ENCODE measurements at regions not wholly inside any gene's neighbourhood (a gene's known extent, or its start where the extent isn't known, plus 50 kb on each side); places are given as distances from the start of the nearest gene placed in this dataset.

DNA sequence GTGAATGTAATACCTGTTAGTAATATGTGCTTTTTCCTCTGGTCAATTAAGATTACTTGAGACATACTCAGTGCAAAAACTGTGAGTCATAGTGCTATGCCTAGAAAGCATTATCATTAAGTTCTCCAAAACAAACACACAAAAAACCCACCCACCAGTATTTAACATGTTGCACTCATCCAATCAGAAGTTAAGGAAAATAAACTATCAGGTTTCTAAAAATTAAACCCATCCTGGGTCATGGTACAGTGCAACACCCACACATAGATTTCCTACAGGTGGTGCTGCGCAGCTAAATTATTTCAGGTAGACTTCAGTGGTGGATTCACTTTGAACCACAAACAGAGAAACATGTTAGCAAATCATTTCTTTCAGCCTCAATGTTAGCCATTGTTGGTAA is 264.4 kb upstream of the VEPH1 start:
- Histone ChIP-seq H3K4me1 (replicated peaks in 1 of 4; ENCODE audit: control insufficient read depth in 3 of 4, insufficient read depth in 4 of 4, low read length in 3 of 4) (no peaks in the 10 kb centered on the region), H3K79me2 (ENCODE audit: control insufficient read depth in 1 of 2, insufficient read depth in 2 of 2, low read length in 2 of 2) (no peaks in the 10 kb centered on the region), H4K20me1 (replicated peaks in 1 of 2; ENCODE audit: control insufficient read depth in 1 of 2, insufficient read depth in 2 of 2, low read length in 2 of 2) (no peaks in the 10 kb centered on the region), H3K79me1 (ENCODE audit: low read depth, low read length) (no peaks in the 10 kb centered on the region), H2BK5ac (ENCODE audit: low read depth, low read length) (no peak overlapping the region), H3K23me2 (ENCODE audit: low read depth, low read length) (no peaks in the 10 kb centered on the region), H2AK5ac (ENCODE audit: low read depth, low read length) (no peak overlapping the region), H2AFZ (ENCODE audit: low read length) (no peak overlapping the region), H3K27ac (ENCODE audit: low read depth, low read length) (no peak overlapping the region), H3K23ac (ENCODE audit: insufficient read length) (no peak overlapping the region), H3K14ac (ENCODE audit: insufficient read length) (no peak overlapping the region), H3K4me3 (ENCODE audit: extremely low read depth in 1 of 4, insufficient read depth in 2 of 4, low read depth in 3 of 4, low read length in 4 of 4) (no peak overlapping the region), H3K4ac (replicated peaks; ENCODE audit: insufficient read length, low read depth, low read length) (no peak overlapping the region), H3K27me3 (replicated peaks in 1 of 4; ENCODE audit: control insufficient read depth in 3 of 4, extremely low read depth in 1 of 4, insufficient read depth in 3 of 4, low read length in 3 of 4) (no peaks in the 10 kb centered on the region), H3K56ac (replicated peaks; ENCODE audit: insufficient read length, low read depth, low read length) (no peak overlapping the region), H3K36me3 (ENCODE audit: control insufficient read depth in 2 of 4, insufficient read depth in 4 of 4, low read length in 3 of 4) (no peaks in the 10 kb centered on the region), H2BK12ac (ENCODE audit: low read depth, low read length) (no peak overlapping the region), H4K91ac (replicated peaks; ENCODE audit: insufficient read length, low read length) (no peak overlapping the region), H2BK15ac (ENCODE audit: low read length) (no peak overlapping the region), H3K9me3 (ENCODE audit: insufficient read depth in 2 of 2, low read depth in 1 of 2, low read length in 1 of 2) (no peaks in the 10 kb centered on the region), H2BK120ac (replicated peaks; ENCODE audit: low read depth, low read length) (no peak overlapping the region), H3K18ac (ENCODE audit: extremely low read depth, low read length) (no peak overlapping the region), H4K8ac (ENCODE audit: extremely low read depth, insufficient read depth, low read length) (no peak overlapping the region), H3K9ac (replicated peaks in 1 of 4; ENCODE audit: extremely low read depth in 1 of 4, low read depth in 3 of 4, low read length in 3 of 4) (no peak overlapping the region), H3K4me2 (ENCODE audit: insufficient read depth in 1 of 2, low read depth in 2 of 2, low read length in 2 of 2) (no peak overlapping the region), H4K5ac (ENCODE audit: insufficient read length, low read depth, low read length) (no peak overlapping the region), H2BK20ac (ENCODE audit: low read length) (no peak overlapping the region)
- WGBS, 2 experiments (ENCODE audit: extremely low coverage in 1 of 2, insufficient coverage in 1 of 2, insufficient read length in 1 of 2, insufficient replicate concordance in 2 of 2, low coverage in 1 of 2, low lambda C conversion rate in 2 of 2, missing lambda C conversion rate in 1 of 2): 91% methylated on average over 1 of the region's 1 CpG; no CpG with 5 or more reads in 1 of the 2 experiments
- ChIA-PET POLR2A (ENCODE audit: partially characterized antibody) (interaction anchor here (0.7 kb wide), 1 partner anchor 183 kb away, joined by 3 read pairs; no protein-coding TSS in a partner anchor), CTCF (ENCODE audit: partially characterized antibody) (interaction anchor here (0.6 to 3.1 kb wide), 10 partner anchors 10 to 938 kb away, joined by 3 to 11 read pairs (median 4); no protein-coding TSS in a partner anchor)
- FAIRE-seq: no peak
- no peak for TF ChIP-seq JUN (IDR thresholded peaks at IDR 0.05; ENCODE audit: low read depth, low read length)
- no peak for TF ChIP-seq RFX5 (IDR thresholded peaks at IDR 0.05; ENCODE audit: borderline replicate concordance, low read depth, low read length)
- no peak for TF ChIP-seq CEBPB (IDR thresholded peaks at IDR 0.05; ENCODE audit: low read depth, low read length)
- no peak for DNase-seq (ENCODE audit: low read depth in 1 of 2, low spot score in 2 of 2)
